ENCODE measurements at regions not wholly inside any gene's neighbourhood (a gene's known extent, or its start where the extent isn't known, plus 50 kb on each side); places are given as distances from the start of the nearest gene placed in this dataset.
"Not testable (repeated sequence)": the region's sequence is repeated elsewhere in the genome, so short reads cannot be mapped to it uniquely, and the experiment has no call there.

DNA sequence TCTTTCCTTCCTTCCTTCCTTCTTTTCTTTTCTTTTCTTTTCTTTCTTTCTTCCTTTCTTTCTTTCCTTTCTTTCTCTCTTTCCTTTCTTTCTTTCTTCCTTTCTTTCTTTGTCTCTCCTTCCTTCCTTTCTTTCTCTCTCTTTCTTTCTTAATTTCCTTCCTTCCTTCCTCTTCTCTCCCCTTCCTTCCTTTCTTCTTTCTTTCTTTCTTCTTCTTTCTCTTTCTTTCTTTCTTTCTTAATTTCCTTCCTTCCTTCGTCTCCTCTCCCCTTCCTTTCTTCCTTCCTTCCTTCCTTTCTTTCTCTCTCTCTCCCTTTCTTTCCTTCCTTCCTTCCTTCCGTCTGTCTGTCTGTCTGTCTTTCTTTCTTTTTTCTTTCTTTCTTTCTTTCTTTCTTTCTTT lies 1446.5 kb upstream of the GOT2 start:
- H3K27me3 Mint-ChIP-seq (ENCODE audit: low read depth in 3 of 3): peaks cover 0 to 3% (median 0%) of the 10 kb centered on the region in 3 donors
- peaks cover 0 to 4% (median 0%) of the 10 kb centered on the region in 3 donors for H3K36me3 Mint-ChIP-seq
- no peak overlapping the region for H3K4me3 Mint-ChIP-seq
- no peak for DNase-seq
- H3K27ac Mint-ChIP-seq: no peak overlapping the region
- peaks cover 6 to 42% (median 18%) of the 10 kb centered on the region in 6 donors for H3K9me3 Mint-ChIP-seq
- H3K4me1 Mint-ChIP-seq: no peaks in the 10 kb centered on the region

DNA sequence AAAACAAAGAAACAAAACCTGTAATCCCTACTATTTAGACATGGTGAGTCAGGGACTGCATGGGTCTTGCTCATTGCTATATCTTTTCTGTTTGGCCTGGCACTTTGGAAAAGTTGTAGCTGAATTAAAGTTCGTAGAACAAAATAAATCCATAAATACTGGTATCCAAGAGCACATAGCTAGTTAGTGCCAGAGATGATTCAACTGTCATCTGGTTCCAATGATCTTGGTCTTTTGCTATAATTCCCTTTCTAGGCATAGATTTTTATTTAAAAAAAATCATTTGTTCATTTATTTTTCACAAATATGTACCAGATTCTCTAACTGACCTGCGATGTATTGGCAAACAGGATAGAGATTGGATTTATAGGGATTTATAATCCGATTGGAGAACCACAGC lies 1436.1 kb upstream of the GOT2 start:
- H3K4me3 Mint-ChIP-seq: no peak overlapping the region
- no peaks in the 10 kb centered on the region for H3K27me3 Mint-ChIP-seq (ENCODE audit: low read depth in 3 of 3)
- H3K27ac Mint-ChIP-seq: no peak overlapping the region
- DNase-seq: no peak
- H3K36me3 Mint-ChIP-seq: no peaks in the 10 kb centered on the region
- no peaks in the 10 kb centered on the region for H3K4me1 Mint-ChIP-seq
- peaks cover 7 to 55% (median 17%) of the 10 kb centered on the region in 6 donors for H3K9me3 Mint-ChIP-seq

DNA sequence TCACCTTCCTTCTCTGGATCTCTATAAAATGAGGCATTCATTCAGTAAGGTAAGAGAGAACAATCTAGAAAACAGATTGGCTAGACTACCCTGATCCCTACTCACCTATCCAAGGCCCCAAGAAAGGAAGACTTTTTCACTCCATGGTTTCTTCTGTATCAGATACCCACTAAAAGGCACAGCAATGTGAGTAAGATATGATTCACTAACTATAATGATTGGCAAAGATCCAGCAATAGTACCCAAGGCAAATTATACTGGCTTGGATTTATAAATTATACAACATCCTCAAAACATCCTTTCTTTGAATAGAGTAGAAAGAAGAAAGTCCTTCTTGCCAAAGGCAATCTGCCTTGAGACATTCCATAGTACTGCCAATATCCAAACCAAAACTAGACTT lies 1432.0 kb upstream of the GOT2 start:
- Mint-ChIP-seq H3K9me3 (peaks cover 5 to 52% (median 10%) of the 10 kb centered on the region in 6 donors), H3K4me1 (no peaks in the 10 kb centered on the region)

DNA sequence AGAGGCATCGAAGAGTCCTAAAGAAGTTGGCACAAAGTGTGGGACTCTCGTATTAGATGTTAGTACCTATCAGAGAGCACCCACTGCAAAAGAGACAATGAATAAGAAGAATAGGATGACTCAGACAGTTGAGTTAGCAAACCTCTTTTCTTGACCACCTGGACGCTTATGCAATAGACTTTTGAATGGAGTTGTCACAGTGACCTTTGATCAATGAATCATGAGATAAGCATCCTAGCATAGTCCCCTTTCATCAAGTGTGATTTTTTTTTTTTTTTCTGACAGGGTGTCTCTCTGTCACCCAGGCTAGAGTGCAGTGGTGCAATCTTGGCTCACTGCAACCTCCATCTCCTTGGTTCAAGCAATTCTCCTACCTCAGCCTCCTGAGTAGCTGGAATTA lies 1417.9 kb upstream of the GOT2 start:
- Mint-ChIP-seq H3K27me3 (ENCODE audit: low read depth in 3 of 3) (no peaks in the 10 kb centered on the region), H3K36me3 (peaks cover 0 to 5% (median 0%) of the 10 kb centered on the region in 3 donors), H3K4me3 (no peak overlapping the region), H3K4me1 (no peaks in the 10 kb centered on the region), H3K9me3 (peaks cover 7 to 61% (median 24%) of the 10 kb centered on the region in 6 donors), H3K27ac (no peak overlapping the region)
- DNase-seq: no peak

More for the DNA sequence above, 1432.0 kb upstream of the GOT2 start:
- DNase-seq: no peak
- Mint-ChIP-seq H3K36me3 (peaks cover 0 to 4% (median 0%) of the 10 kb centered on the region in 3 donors), H3K27ac (no peak overlapping the region), H3K4me3 (no peak overlapping the region), H3K27me3 (ENCODE audit: low read depth in 3 of 3) (peaks cover 0 to 1% (median 0%) of the 10 kb centered on the region in 3 donors)

DNA sequence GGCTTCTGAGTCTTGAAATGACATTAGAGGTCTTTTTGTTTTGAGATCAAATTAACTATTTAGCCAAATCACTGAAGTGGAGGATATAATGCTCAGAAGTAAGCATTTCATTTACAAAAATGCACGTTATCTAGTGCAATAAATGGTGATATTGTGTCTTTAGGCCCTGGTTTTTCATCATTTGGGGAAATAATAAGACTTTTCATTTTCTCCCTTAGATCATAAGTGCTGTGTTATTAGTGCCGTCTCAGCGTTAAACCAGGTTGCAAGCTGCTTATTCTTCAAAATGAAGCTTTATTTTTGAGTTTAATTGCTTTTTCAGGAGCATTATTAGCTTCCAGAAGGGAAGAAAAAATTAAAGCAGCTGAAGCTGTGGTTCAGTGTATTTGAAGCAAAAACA lies 1416.8 kb upstream of the GOT2 start:
- Mint-ChIP-seq H3K27ac (no peak overlapping the region), H3K4me3 (no peak overlapping the region), H3K36me3 (peaks cover 0 to 5% (median 0%) of the 10 kb centered on the region in 3 donors), H3K9me3 (peaks cover 5 to 56% (median 22%) of the 10 kb centered on the region in 6 donors), H3K4me1 (no peaks in the 10 kb centered on the region), H3K27me3 (ENCODE audit: low read depth in 3 of 3) (no peaks in the 10 kb centered on the region)
- DNase-seq: no peak

DNA sequence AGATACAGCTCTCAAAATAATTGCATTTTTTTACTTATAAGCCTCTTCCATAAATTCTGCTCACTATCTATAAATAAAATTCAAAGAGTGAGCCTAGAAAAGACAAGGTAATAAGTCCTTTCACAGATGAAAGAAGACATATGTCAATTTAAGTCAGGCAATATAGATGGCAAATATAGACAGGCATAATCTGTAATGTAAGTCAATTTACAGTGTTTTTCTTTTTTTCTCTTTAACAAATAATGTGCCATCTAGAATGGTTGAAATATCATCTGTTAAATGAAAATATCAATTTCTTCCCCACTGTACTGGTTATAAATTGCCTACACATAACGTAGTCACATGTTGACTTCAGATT lies 1409.2 kb upstream of the GOT2 start:
- Mint-ChIP-seq H3K4me1 (no peaks in the 10 kb centered on the region), H3K9me3 (peaks cover 15 to 35% (median 23%) of the 10 kb centered on the region in 6 donors), H3K27me3 (ENCODE audit: low read depth in 3 of 3) (peaks cover 0 to 2% (median 1%) of the 10 kb centered on the region in 3 donors), H3K27ac (no peak overlapping the region), H3K36me3 (no peaks in the 10 kb centered on the region), H3K4me3 (no peak overlapping the region)
- DNase-seq: no peak

DNA sequence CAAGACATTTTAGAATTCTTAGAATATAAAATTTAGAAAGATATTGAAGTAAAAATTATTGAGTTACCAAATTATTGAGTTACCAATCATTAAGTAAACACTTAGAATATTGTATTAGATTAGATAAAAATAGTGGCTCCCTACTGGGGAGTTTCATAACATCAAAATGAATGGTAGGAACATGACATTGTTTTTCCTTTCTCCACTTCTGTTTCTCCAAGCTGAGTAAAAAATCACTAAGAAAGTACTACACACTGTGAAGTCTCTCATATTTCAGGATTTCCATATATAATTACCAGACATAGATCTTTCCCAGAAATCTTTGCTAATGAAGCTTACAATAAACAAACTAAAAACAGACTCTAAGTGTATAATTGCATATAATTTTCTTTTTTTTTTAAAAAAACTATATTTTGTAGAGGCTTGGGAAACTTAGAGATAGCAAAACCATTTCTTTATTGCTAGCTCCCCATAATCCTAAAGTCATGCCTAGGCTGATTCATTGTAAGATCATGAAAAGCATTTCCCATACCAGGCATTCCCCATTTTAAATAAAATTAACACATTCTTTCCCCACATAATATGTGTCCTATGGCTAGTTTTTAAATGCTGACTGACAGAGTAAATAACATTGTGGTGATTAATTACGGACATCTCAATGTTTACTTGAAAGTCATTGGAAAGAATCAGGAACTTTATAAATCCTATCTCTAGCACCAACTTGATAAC lies 1408.7 kb upstream of the GOT2 start:
- no peak overlapping the region for H3K4me3 Mint-ChIP-seq
- H3K27me3 Mint-ChIP-seq (ENCODE audit: low read depth in 3 of 3): peaks cover 0 to 2% (median 1%) of the 10 kb centered on the region in 3 donors
- H3K9me3 Mint-ChIP-seq: peaks cover 15 to 35% (median 23%) of the 10 kb centered on the region in 6 donors
- no peak overlapping the region for H3K27ac Mint-ChIP-seq
- DNase-seq: no peak
- no peaks in the 10 kb centered on the region for H3K4me1 Mint-ChIP-seq
- H3K36me3 Mint-ChIP-seq: no peaks in the 10 kb centered on the region

DNA sequence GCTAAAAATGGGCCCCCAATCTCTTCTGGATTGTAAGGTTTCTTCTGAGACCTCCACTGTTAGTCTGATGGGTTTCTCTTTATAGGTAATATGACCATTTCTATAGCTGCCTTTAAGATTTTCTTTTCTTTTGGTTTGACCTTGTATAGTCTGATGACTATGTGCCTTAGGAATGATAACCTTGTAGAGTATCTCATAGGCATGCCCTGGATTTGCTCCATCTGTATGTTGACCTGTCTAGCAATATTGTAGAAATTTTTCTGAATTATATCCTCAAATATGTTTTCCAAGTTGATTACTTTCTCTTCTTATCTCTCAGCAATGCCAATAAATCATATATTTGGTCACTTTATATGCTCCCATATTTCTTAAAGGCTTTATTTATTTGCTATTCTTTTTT lies 1403.8 kb upstream of the GOT2 start:
- no peak overlapping the region for H3K27ac Mint-ChIP-seq
- no peak for DNase-seq
- no peak overlapping the region for H3K4me3 Mint-ChIP-seq
- no peaks in the 10 kb centered on the region for H3K36me3 Mint-ChIP-seq
- H3K4me1 Mint-ChIP-seq: no peaks in the 10 kb centered on the region
- peaks cover 0 to 4% (median 2%) of the 10 kb centered on the region in 3 donors for H3K27me3 Mint-ChIP-seq (ENCODE audit: low read depth in 3 of 3)
- peaks cover 27 to 62% (median 36%) of the 10 kb centered on the region in 6 donors for H3K9me3 Mint-ChIP-seq

DNA sequence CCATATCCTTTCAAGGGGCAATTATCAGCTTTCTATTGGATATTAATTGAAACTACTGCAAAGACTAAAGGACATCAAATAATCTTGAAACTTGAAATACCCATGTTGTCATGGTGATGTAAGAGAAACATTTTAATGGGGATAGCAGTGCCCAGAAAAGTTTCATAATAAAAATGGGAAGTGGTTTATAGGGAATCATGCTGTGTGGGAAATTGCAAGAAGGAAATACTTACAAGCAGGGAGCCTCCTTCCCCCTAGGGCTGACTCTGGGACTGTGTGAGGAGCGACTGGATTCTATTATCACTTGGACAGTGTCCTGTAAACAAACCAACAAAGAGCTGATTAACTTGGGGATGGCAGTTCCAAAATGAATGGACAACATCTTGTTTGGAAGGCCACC lies 1393.1 kb upstream of the GOT2 start:
- Mint-ChIP-seq H3K4me1 (no peaks in the 10 kb centered on the region), H3K36me3 (no peaks in the 10 kb centered on the region), H3K4me3 (no peak overlapping the region), H3K27me3 (ENCODE audit: low read depth in 3 of 3) (no peaks in the 10 kb centered on the region), H3K9me3 (peaks cover 4 to 32% (median 15%) of the 10 kb centered on the region in 6 donors), H3K27ac (no peak overlapping the region)
- DNase-seq: no peak

DNA sequence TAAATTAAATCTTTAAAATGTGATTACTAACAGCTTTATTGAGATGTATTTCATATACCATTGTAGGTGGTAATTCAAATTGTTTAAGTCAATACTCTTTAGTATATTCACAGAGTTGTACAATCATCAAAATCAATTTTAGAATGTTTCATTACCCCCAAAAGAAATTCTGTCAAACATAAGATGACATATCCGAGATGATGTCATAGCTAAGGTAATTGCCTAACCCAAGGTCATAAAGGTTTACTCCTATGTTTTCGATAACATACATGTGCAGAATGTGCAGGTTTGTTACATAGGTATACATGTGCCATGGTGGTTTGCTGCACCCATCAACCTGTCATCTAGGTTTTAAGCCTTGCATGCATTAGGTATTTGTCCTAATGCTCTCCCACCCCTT lies 1392.0 kb upstream of the GOT2 start:
- H3K27me3 Mint-ChIP-seq (ENCODE audit: low read depth in 3 of 3); H3K36me3 Mint-ChIP-seq; H3K4me1 Mint-ChIP-seq; DNase-seq; H3K4me3 Mint-ChIP-seq; H3K27ac Mint-ChIP-seq: not testable (repeated sequence)
- H3K9me3 Mint-ChIP-seq: peaks cover 3 to 39% (median 16%) of the 10 kb centered on the region in 6 donors

DNA sequence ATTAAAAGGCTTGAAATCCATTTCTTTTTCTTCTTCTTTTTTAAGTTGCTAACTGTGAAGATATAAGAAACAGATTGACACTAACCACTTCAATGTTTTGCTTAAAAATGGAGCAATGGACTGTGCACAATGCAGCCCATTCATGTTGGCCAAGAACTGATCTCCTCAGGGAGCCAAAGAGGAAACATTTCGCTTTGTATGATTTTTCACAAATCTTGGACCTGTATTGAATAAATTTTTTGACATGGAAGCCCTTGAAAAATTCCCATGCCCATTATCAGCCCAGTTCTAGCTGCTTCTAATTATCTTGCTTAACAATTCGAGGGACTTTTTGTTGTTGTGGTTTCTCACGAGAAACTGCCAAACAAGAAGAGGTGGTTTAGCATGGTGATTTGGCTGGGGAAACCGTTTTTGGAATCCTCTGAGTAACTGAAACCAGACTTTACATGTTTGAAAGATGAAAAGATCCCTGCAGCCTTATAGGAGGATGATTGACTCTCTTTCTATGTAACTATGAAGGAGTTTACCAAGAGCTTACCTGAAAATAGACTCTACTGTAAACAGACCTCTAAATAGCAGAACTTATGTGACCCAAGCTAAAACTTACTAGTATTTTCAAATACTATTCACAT lies 1389.4 kb upstream of the GOT2 start:
- Mint-ChIP-seq H3K4me3 (no peak overlapping the region), H3K4me1 (no peaks in the 10 kb centered on the region), H3K27ac (no peak overlapping the region), H3K36me3 (no peaks in the 10 kb centered on the region), H3K9me3 (peaks cover 8 to 35% (median 16%) of the 10 kb centered on the region in 6 donors), H3K27me3 (ENCODE audit: low read depth in 3 of 3) (no peaks in the 10 kb centered on the region)
- DNase-seq: no peak

DNA sequence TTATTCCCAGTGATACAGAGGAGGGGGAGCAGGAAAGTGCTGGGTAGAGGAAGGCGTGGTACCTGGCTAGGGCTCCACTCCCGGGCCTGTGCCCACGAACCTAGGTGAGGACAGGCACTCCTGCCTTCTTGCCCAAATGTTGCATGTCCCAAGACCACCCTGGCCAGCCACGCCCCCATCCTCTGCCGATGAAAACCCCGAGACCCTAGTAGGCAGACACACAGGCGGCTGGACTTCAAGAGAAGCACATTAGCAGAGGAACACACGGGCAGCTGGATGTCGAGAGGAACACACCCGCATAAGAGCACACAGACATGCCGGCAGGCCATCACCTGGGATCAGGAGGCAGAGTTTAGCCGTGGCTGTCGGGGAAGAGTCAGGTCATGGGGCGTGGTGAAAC lies 1386.5 kb upstream of the GOT2 start:
- no peaks in the 10 kb centered on the region for H3K36me3 Mint-ChIP-seq
- no peak for DNase-seq
- no peak overlapping the region for H3K4me3 Mint-ChIP-seq
- H3K9me3 Mint-ChIP-seq: peaks cover 8 to 33% (median 18%) of the 10 kb centered on the region in 6 donors
- no peaks in the 10 kb centered on the region for H3K4me1 Mint-ChIP-seq
- H3K27me3 Mint-ChIP-seq (ENCODE audit: low read depth in 3 of 3): no peaks in the 10 kb centered on the region
- H3K27ac Mint-ChIP-seq: no peak overlapping the region

DNA sequence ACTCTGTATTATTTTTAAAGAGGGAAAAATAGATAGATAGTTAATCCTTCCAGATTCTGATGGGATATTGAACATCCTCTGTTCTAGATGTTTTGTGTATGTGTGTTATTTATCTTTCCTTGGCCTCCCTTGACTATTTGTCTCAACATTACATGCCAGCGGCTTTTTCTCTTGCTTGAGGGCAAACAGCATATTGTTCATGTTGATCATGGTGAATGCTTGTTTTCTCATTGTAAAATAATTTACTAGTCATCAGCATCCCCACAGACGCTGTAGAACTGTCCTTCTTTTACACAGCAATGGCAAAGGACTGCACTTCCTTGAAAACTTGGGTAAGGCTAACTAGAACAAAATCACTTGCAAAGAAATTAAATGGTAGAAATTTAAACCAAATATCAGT lies 1376.4 kb upstream of the GOT2 start:
- no peaks in the 10 kb centered on the region for H3K27me3 Mint-ChIP-seq (ENCODE audit: low read depth in 3 of 3)
- peaks cover 0 to 7% of the 10 kb centered on the region in 2 donors for H3K4me1 Mint-ChIP-seq
- no peak overlapping the region for H3K27ac Mint-ChIP-seq
- DNase-seq: no peak
- no peaks in the 10 kb centered on the region for H3K36me3 Mint-ChIP-seq
- H3K4me3 Mint-ChIP-seq: no peak overlapping the region
- peaks cover 3 to 32% (median 16%) of the 10 kb centered on the region in 6 donors for H3K9me3 Mint-ChIP-seq

DNA sequence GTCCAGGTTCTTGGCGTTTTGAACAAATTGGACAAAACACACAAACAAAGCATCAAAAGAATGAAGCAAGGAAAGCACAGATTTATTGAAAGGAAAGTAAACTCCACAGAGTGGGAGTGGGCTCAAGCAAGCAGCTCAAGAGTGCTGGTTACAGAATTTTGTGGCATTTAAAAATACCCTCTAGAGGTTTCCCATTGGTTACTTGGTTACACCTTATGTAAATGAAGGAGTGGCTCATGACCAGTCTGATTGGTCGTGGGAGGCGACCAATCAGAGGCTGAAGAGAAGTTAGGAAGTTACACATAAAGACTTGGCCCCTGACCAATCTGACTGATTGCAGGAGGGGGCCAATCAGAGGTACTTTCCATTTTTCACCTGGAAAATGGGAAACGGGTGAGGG lies 1373.8 kb upstream of the GOT2 start:
- H3K9me3 Mint-ChIP-seq: peaks cover 0 to 34% (median 17%) of the 10 kb centered on the region in 6 donors
- no peaks in the 10 kb centered on the region for H3K36me3 Mint-ChIP-seq
- H3K4me3 Mint-ChIP-seq: peak overlapping the region in 1 of 5 donors; percentile 9
- H3K27me3 Mint-ChIP-seq (ENCODE audit: low read depth in 3 of 3): no peaks in the 10 kb centered on the region
- DNase-seq: no peak
- H3K4me1 Mint-ChIP-seq: peaks cover 0 to 7% of the 10 kb centered on the region in 2 donors
- H3K27ac Mint-ChIP-seq: no peak overlapping the region
